A549 (cell line): ENCODE measurements at regions not wholly inside any gene's neighbourhood (a gene's known extent, or its start where the extent isn't known, plus 50 kb on each side); places are given as distances from the start of the nearest gene placed in this dataset.

Experiments
- ATAC-seq, 2 experiments: fragments of 200-7000 bp in 1 of 2; fragments of >200 bp in 1 of 2; cut with Nextera tagmentation in 1 of 2; cut with Tn5 transposase in 1 of 2; 3 replicates each; pipeline versions ENCODE4 v1.8.0 to v1.9.1; 2018 to 2020; ENCODE audit warnings: mild to moderate bottlenecking in 1 of 2, moderate library complexity in 1 of 2
- CTCF ChIA-PET: fragments of 300-600 bp; sonication (Branson Sonifier 250); formaldehyde crosslinking; extraction: SDS; loops from one replicate; lab custom pipeline; 2021; ENCODE audit warnings: antibody characterized with exemption, inconsistent platforms; lab: Yijun Ruan, JAX
- POLR2A ChIA-PET: fragments of 350-600 bp; formaldehyde crosslinking; extraction: SDS; loops from one replicate; lab custom pipeline; 2021; ENCODE audit warnings: antibody characterized with exemption, inconsistent platforms; lab: Yijun Ruan, JAX
- DNase-seq, 2 experiments: peaks; one replicate each; pipeline versions ENCODE4 v3.0.0 to v3.0.0-alpha.2; 2011 to 2016; ENCODE audit warnings: low read depth in 1 of 2, low spot score in 1 of 2
- FAIRE-seq: peaks from 2 replicates; lab custom pipeline; 2011; peaks lifted over from hg19 to GRCh38; lab: Jason Lieb, UNC
- H3K27ac ChIP-seq, 2 experiments: fragments of >200 bp; sonication (Bioruptor Twin); formaldehyde crosslinking; 3 replicates each; pipeline ENCODE4 v1.5.1; 2016 to 2017
- H3K4me1 ChIP-seq: fragments of >200 bp; sonication (Bioruptor Twin); formaldehyde crosslinking; 3 replicates; pipeline ENCODE4 v1.6.1; 2016
- H3K4me2 ChIP-seq: fragments of >200 bp; sonication (Bioruptor Twin); formaldehyde crosslinking; 3 replicates; pipeline ENCODE4 v1.6.1; 2016
- H3K4me3 ChIP-seq: fragments of >200 bp; sonication (Bioruptor Twin); formaldehyde crosslinking; 3 replicates; pipeline ENCODE4 v1.5.1; 2016
- H3K9me3 ChIP-seq: fragments of >200 bp; sonication (Bioruptor Twin); formaldehyde crosslinking; 3 replicates; pipeline ENCODE4 v1.6.1; 2016
- BHLHE40 ChIP-seq: IDR thresholded peaks from 2 replicates; pipeline ENCODE4 v1.6.1; 2012; ENCODE audit warnings: low read depth, low read length, inconsistent platforms
- CBX8 ChIP-seq: fragments of 200-600 bp; sonication (generic); IDR thresholded peaks from 2 replicates; pipeline ENCODE4 v1.6.1; 2016
- FOXS1 ChIP-seq: fragments of 250-450 bp; sonication (Bioruptor Pico); IDR thresholded peaks from 2 replicates; pipeline ENCODE4 v1.5.0; 2020; ENCODE audit warnings: mild to moderate bottlenecking, moderate library complexity
- GATA3 ChIP-seq: IDR thresholded peaks from 2 replicates; pipeline ENCODE4 v1.6.1; 2012; ENCODE audit warnings: borderline replicate concordance
- HES2 ChIP-seq: fragments of >200 bp; sonication (Bioruptor Twin); formaldehyde crosslinking; IDR thresholded peaks from 2 replicates; pipeline ENCODE4 v1.6.1; 2016
- HOXA7 ChIP-seq: fragments of 250-450 bp; sonication (Bioruptor Pico); IDR thresholded peaks from 2 replicates; pipeline ENCODE4 v1.5.0; 2020; ENCODE audit warnings: mild to moderate bottlenecking, moderate library complexity
- JUN ChIP-seq, 2 experiments: fragments of >200 bp; sonication (Bioruptor Twin); formaldehyde crosslinking; IDR thresholded peaks; 2 replicates in 1 of 2; 3 replicates in 1 of 2; pipeline ENCODE4 v1.6.1; 2016 to 2017
- JUNB ChIP-seq: fragments of >200 bp; sonication (Bioruptor Twin); formaldehyde crosslinking; IDR thresholded peaks from 2 replicates; pipeline ENCODE4 v1.6.1; 2016
- KDM5A ChIP-seq: fragments of 200-600 bp; sonication (generic); IDR thresholded peaks from 2 replicates; pipeline ENCODE4 v1.6.1; 2016; ENCODE audit warnings: antibody characterized with exemption, mild to moderate bottlenecking
- MAFK ChIP-seq: fragments of 450-650 bp; IDR thresholded peaks from 2 replicates; pipeline ENCODE4 v1.6.1; 2014; ENCODE audit not compliant: partially characterized antibody
- NFE2L2 ChIP-seq: fragments of 150-350 bp; conservative IDR thresholded peaks from 2 replicates; pipeline ENCODE4 v1.6.1; 2014; ENCODE audit warnings: low read length
- NPAS2 ChIP-seq: fragments of 250-450 bp; sonication (Bioruptor Pico); IDR thresholded peaks from 2 replicates; pipeline ENCODE4 v1.8.0; 2022; ENCODE audit warnings: mild to moderate bottlenecking, moderate library complexity, borderline replicate concordance
- RARB ChIP-seq: fragments of 250-450 bp; sonication (Bioruptor Pico); IDR thresholded peaks from 2 replicates; pipeline ENCODE4 v1.8.0; 2021; ENCODE audit warnings: mild to moderate bottlenecking, moderate library complexity
- RFX5 ChIP-seq: fragments of 450-650 bp; IDR thresholded peaks from 2 replicates; pipeline ENCODE4 v1.7.1; 2014; ENCODE audit warnings: antibody characterized with exemption, mild to moderate bottlenecking, moderate library complexity
- RNF2 ChIP-seq: fragments of 200-600 bp; sonication (generic); IDR thresholded peaks from 2 replicates; pipeline ENCODE4 v1.6.1; 2016; ENCODE audit warnings: low read depth, mild to moderate bottlenecking, antibody characterized with exemption, moderate library complexity, borderline replicate concordance
- TFCP2L1 ChIP-seq: fragments of 250-450 bp; sonication (Bioruptor Pico); IDR thresholded peaks from 2 replicates; pipeline ENCODE4 v1.5.0; 2021; ENCODE audit warnings: mild to moderate bottlenecking
- USF2 ChIP-seq: fragments of 450-650 bp; IDR thresholded peaks from 2 replicates; pipeline ENCODE4 v1.6.1; 2014; ENCODE audit warnings: antibody characterized with exemption
- WGBS: methylation state at CpG from one replicate; pipeline ENCODE4 v1.1.6; 2017; ENCODE audit errors: missing lambda C conversion rate; 5-methylcytosine and 5-hydroxymethylcytosine counted together

GRCh38 chr2:101528501-101528900 lies 53.6 kb upstream of the RFX8 start:
- TF ChIP-seq GATA3 (no peak), RARB (CRISPR knock-in tag) (no peak), KDM5A (no peak), FOXS1 (CRISPR knock-in tag) (no peak), USF2 (no peak), NFE2L2 (no peak), HOXA7 (CRISPR knock-in tag) (no peak), HES2 (no peak), CBX8 (no peak), TFCP2L1 (no peak), JUN (IDR thresholded peaks at IDR 0.05) (no peak), RNF2 (no peak), JUNB (no peak), MAFK (no peak), NPAS2 (CRISPR knock-in tag) (no peak)
- TF ChIP-seq, all 56 proteins: peak for 0
- ATAC-seq (no peak), DNase-seq (no peak), FAIRE-seq (no peak)
- ChIA-PET POLR2A (no interaction called here), CTCF (no interaction called here)
- H3K27ac ChIP-seq: no peak overlapping the region
- H3K9me3 ChIP-seq: no peaks in the 10 kb centered on the region
- H3K4me2 ChIP-seq: no peak overlapping the region
- H3K4me1 ChIP-seq: no peaks in the 10 kb centered on the region
- WGBS: 83% methylated on average over 4 of the region's 4 CpGs
- H3K4me3 ChIP-seq: no peak overlapping the region

DNA sequence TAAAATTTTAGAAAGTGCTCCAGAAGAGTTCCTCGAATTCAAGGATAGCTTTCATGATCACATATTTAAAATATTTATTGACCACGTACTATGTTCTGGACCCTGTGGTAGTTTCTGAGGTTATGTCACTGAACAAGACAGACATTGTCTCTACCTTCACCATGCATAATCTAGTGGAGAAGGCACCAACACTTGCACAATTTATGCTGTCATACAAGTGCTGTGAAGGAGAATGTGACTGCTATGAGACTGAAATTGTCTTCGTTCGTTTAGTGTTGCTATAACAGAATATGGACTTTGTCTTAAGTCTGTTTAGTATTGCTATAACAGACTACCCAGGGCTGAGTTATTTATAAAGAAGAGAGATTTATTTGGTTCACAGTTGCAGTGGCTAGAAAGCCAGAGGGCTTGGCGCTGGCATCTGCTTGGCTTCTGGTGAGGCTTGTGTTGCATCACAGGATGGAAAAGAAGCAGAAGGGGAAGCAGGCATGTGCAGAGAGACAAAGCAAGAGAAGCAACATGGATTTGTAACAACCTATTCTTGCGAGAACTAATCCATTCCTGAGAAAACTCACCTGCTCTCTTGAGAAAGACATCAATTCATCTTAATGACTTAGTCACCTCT lies 50.0 kb upstream of the RFX8 start:
- Histone ChIP-seq H3K4me1 (peaks cover 6% of the 10 kb centered on the region), H3K4me2 (no peak overlapping the region), H3K4me3 (no peak overlapping the region), H3K27ac (no peak overlapping the region), H3K9me3 (no peaks in the 10 kb centered on the region)
- no peak for DNase-seq
- no peak for ATAC-seq
- FAIRE-seq: no peak
- 78% methylated on average over 6 of the region's 6 CpGs for WGBS
- TF ChIP-seq RNF2 (no peak), RFX5 (no peak), HOXA7 (CRISPR knock-in tag) (no peak), BHLHE40 (no peak)
- ChIA-PET CTCF (no interaction called here), POLR2A (no interaction called here)
